Adipocyte (in vitro differentiated cells): ENCODE measurements at regions not wholly inside any gene's neighbourhood (a gene's known extent, or its start where the extent isn't known, plus 50 kb on each side); places are given as distances from the start of the nearest gene placed in this dataset.

Experiments used
- DNase-seq: peaks from one replicate; pipeline ENCODE4 v3.0.0-alpha.2; 2015; ENCODE audit warnings: low read depth
- H3K27me3 ChIP-seq: replicated peaks from 2 replicates; pipeline ENCODE4 v1.7.0; 2013; ENCODE audit warnings: mild to moderate bottlenecking, low read length, moderate library complexity; ENCODE audit not compliant: control insufficient read depth, insufficient read depth
- H3K36me3 ChIP-seq: 2 replicates; pipeline ENCODE4 v1.7.0; 2013; ENCODE audit warnings: low read length, mild to moderate bottlenecking, moderate library complexity; ENCODE audit not compliant: control insufficient read depth, insufficient read depth, severe bottlenecking
- H3K4me1 ChIP-seq: 2 replicates; pipeline ENCODE4 v1.7.0; 2013; ENCODE audit warnings: mild to moderate bottlenecking, low read length, moderate library complexity; ENCODE audit not compliant: control insufficient read depth, insufficient read depth
- H3K4me3 ChIP-seq: 2 replicates; pipeline ENCODE4 v1.7.0; 2013; ENCODE audit warnings: mild to moderate bottlenecking, low read length, moderate library complexity
- H3K9ac ChIP-seq: 2 replicates; pipeline ENCODE4 v1.7.0; 2013; ENCODE audit warnings: mild to moderate bottlenecking, low read length, moderate library complexity
- H3K9me3 ChIP-seq: 2 replicates; pipeline ENCODE4 v1.7.0; 2013; ENCODE audit warnings: mild to moderate bottlenecking, low read length, moderate library complexity; ENCODE audit not compliant: control insufficient read depth

- no peak overlapping the region for H3K4me3 ChIP-seq
- no peaks in the 10 kb centered on the region for H3K36me3 ChIP-seq
- H3K4me1 ChIP-seq, result peaks cover 22% of the 10 kb centered on the region
- H3K9ac ChIP-seq, result no peak overlapping the region
- DNase-seq, result no peak
- no peaks in the 10 kb centered on the region for H3K9me3 ChIP-seq
- no peaks in the 10 kb centered on the region for H3K27me3 ChIP-seq
Observed at GRCh38 chr6:149166747-149167146, 150.8 kb upstream of the TAB2 start.

DNA sequence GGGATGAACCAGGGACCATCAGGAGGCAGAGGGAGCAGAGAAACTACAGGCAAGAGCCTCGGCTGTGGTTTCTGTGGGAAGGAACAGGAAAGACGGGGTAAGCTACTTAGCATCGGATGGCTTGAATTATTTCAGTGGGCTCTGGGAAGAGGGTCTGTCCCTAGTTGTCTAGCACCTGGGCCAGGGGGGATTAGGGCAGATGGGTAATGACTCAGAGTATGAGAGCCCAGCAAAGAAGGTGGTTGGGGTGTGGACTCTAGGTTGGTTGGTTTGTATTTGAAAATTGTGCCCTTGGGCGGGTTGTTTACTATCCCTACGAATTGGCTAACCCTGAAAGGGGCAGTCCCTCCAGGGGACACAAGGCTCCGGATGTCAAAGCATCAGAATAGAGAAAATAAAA lies 148.5 kb upstream of the TAB2 start:
- H3K9me3 ChIP-seq, result no peaks in the 10 kb centered on the region
- no peak overlapping the region for H3K4me3 ChIP-seq
- no peaks in the 10 kb centered on the region for H3K27me3 ChIP-seq
- DNase-seq, result no peak
- peaks cover 22% of the 10 kb centered on the region for H3K4me1 ChIP-seq
- no peak overlapping the region for H3K9ac ChIP-seq
- no peaks in the 10 kb centered on the region for H3K36me3 ChIP-seq

DNA sequence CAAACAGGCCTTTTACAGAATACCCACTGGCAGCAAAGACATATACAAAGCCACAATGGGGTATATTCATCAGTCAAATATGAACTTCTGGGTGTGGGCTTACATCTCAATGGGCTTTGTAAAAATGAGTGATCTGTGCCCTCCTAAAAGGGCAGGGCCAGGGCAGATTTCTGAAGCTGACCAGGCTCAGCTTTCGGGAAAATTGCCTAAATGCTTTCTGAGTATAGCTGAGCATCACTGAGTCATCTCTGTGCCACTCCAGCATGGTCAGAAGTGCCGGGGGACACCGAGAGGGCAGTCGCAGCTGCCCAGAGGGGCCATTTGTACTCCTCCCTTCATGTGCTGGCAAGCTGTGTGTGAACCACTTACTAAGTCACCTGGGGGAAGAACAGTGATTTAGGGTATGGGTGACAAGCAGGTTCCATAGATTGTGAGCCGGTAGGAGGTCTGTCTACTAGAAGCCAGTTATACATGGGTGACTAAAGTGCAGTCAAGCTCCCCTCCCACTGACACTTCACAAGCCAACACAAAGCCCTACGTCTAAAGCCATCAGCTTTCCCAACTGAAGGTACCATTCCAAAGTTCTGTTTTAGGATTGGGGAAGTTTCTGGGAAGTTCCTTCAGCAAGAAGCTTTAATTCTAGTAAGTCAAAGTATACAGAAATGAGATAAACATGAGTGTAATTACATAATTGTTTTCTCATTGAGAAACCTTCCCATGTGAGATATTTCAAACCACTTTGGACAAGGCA lies 147.6 kb upstream of the TAB2 start:
- Histone ChIP-seq H3K36me3 (no peaks in the 10 kb centered on the region), H3K27me3 (no peaks in the 10 kb centered on the region), H3K9me3 (no peaks in the 10 kb centered on the region), H3K4me3 (peak overlapping the region; percentile 8), H3K9ac (no peak overlapping the region), H3K4me1 (peaks cover 22% of the 10 kb centered on the region)
- peak; percentile 62 for DNase-seq

DNA sequence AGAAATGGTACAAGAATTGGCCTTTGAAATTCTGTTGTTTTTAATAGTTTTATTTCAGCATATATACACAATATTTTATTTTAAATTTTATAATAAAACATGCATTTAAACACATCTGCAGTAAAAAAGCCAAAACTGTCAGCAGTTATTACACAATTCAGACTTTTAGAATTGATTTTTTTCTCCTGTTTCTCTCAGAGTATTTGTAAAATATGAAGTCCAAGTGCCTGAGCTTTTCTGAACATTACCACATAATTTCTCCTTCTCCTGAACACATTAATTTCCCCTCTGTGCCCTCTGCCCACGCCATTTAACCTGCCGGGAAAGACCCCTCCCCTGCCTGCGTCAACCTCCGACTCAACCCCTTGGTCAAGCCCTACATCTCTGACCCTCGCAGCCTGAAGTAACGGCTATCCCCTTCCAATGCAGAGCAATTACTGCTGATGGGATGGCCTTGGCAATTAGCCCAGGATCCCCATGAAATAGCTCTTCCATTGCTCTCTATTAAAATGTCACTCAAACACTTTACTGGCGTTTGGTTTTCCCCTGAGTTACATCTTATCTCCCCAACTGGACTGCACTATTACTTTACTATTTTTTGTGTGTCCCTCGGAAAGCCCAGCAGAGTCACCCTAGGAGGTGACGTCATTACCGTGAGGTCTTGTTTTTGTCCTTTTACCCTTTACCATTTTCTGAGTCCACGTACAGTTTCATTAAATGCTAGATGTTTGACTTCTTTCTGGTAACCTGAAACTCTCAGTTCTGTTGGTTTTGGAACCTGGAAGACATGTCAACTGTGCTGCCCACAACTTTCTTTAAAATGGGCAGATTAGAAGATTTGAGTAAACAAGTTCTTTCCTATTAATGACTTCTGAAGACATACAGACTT lies 146.7 kb upstream of the TAB2 start:
- H3K4me1 ChIP-seq, result peaks cover 22% of the 10 kb centered on the region
- no peaks in the 10 kb centered on the region for H3K9me3 ChIP-seq
- DNase-seq, result peak; percentile 37
- no peak overlapping the region for H3K9ac ChIP-seq
- H3K4me3 ChIP-seq, result peak overlapping the region; percentile 44
- H3K27me3 ChIP-seq, result no peaks in the 10 kb centered on the region
- no peaks in the 10 kb centered on the region for H3K36me3 ChIP-seq

GRCh38 chr6:149173222-149173621 lies 144.3 kb upstream of the TAB2 start:
- H3K4me1 ChIP-seq, result peaks cover 22% of the 10 kb centered on the region
- H3K9ac ChIP-seq, result no peak overlapping the region
- no peak for DNase-seq
- no peak overlapping the region for H3K4me3 ChIP-seq
- no peaks in the 10 kb centered on the region for H3K27me3 ChIP-seq
- H3K9me3 ChIP-seq, result no peaks in the 10 kb centered on the region
- no peaks in the 10 kb centered on the region for H3K36me3 ChIP-seq

DNA sequence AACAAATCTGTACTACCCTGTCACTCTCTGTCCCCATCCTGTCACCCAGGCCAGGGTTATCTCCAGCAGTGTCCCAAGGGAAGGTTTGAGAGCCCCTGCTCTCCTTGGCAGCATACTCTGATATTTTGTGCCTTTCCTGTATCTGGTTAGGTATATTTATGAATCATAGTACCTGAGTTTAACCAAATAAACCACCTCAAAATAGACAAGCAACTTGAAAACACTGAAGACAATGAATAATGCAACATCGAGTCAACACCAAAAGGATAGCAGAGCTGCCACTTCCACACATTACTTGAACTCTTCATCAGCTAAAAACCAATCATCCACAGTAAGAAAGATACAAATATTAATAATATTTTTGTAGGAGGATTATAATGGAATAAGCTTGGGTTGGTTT lies 142.6 kb upstream of the TAB2 start:
- peaks cover 15% of the 10 kb centered on the region for H3K4me1 ChIP-seq
- H3K27me3 ChIP-seq, result no peaks in the 10 kb centered on the region
- H3K9me3 ChIP-seq, result no peaks in the 10 kb centered on the region
- H3K36me3 ChIP-seq, result no peaks in the 10 kb centered on the region
- no peak overlapping the region for H3K4me3 ChIP-seq
- no peak for DNase-seq
- H3K9ac ChIP-seq, result no peak overlapping the region

GRCh38 chr6:149176971-149177667 lies 140.4 kb upstream of the TAB2 start:
- no peak overlapping the region for H3K4me3 ChIP-seq
- no peaks in the 10 kb centered on the region for H3K9me3 ChIP-seq
- no peaks in the 10 kb centered on the region for H3K4me1 ChIP-seq
- no peaks in the 10 kb centered on the region for H3K36me3 ChIP-seq
- no peak for DNase-seq
- no peak overlapping the region for H3K9ac ChIP-seq
- H3K27me3 ChIP-seq, result no peaks in the 10 kb centered on the region

DNA sequence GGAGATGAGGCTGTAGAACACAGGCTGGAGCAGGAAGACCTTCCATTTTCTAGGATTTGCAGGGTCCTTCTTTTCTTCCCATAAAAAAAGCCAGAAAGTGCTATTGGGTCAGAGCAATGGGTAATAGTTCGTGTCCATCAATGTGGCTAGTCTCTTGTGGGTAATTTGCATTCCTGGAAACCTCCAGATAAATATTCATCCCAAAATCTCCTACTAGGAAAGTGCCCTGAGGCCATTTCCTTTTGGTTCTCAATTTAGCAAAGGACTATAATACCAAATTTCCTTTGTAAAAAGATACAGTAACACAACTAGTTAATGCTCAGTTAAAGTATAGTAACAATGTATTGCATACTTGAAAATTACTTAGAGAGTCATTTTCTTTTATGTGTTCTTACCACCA lies 138.1 kb upstream of the TAB2 start:
- no peak overlapping the region for H3K9ac ChIP-seq
- H3K4me3 ChIP-seq, result no peak overlapping the region
- H3K4me1 ChIP-seq, result no peaks in the 10 kb centered on the region
- peaks cover 1% of the 10 kb centered on the region for H3K9me3 ChIP-seq
- DNase-seq, result no peak
- no peaks in the 10 kb centered on the region for H3K27me3 ChIP-seq
- no peaks in the 10 kb centered on the region for H3K36me3 ChIP-seq

GRCh38 chr6:149181304-149181703 lies 136.2 kb upstream of the TAB2 start:
- Histone ChIP-seq H3K4me3 (no peak overlapping the region), H3K36me3 (no peaks in the 10 kb centered on the region), H3K9ac (no peak overlapping the region), H3K4me1 (no peaks in the 10 kb centered on the region), H3K27me3 (no peaks in the 10 kb centered on the region), H3K9me3 (peaks cover 18% of the 10 kb centered on the region)
- no peak for DNase-seq

DNA sequence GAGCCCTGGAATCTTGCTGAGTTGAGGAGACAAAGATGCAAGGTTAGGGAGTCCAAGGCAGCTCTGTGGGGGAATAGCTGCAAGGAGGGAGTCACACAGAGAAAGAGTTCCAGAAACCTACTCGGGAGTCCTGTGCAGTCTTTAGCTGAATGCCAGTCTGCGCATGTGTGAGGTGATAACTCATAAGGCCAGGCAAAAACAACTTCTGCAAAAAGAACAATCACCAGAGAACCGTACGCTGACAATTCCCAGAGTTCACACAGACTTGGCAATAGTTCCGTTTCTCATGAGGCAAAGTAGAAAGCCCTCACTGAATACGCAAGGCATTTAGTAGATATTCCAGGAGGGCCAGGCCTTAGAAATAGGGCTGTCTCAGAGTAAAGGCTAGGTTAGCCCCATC lies 135.2 kb upstream of the TAB2 start:
- Histone ChIP-seq H3K27me3 (no peaks in the 10 kb centered on the region), H3K4me1 (no peaks in the 10 kb centered on the region), H3K36me3 (no peaks in the 10 kb centered on the region), H3K9ac (no peak overlapping the region), H3K4me3 (no peak overlapping the region), H3K9me3 (peaks cover 18% of the 10 kb centered on the region)
- no peak for DNase-seq

GRCh38 chr6:149184523-149184922 lies 133.0 kb upstream of the TAB2 start:
- Histone ChIP-seq H3K4me1 (no peaks in the 10 kb centered on the region), H3K9ac (no peak overlapping the region), H3K9me3 (peaks cover 31% of the 10 kb centered on the region), H3K27me3 (no peaks in the 10 kb centered on the region), H3K36me3 (no peaks in the 10 kb centered on the region), H3K4me3 (no peak overlapping the region)
- no peak for DNase-seq
